IPS-NIHi7 (cell line): ENCODE measurements at regions not wholly inside any gene's neighbourhood (a gene's known extent, or its start where the extent isn't known, plus 50 kb on each side); places are given as distances from the start of the nearest gene placed in this dataset.

Experiments used
- DNase-seq: peaks from one replicate; pipeline ENCODE4 v3.0.0; 2012; ENCODE audit warnings: mixed read lengths; ENCODE audit errors: extremely low spot score

- peak; percentile 32 for DNase-seq
These were observed 96.1 kb downstream of the C17orf67 start for GRCh38 chr17:56737421-56738161.

GRCh38 chr17:56739376-56739775 is 94.3 kb downstream of the C17orf67 start:
- no peak for DNase-seq

DNA sequence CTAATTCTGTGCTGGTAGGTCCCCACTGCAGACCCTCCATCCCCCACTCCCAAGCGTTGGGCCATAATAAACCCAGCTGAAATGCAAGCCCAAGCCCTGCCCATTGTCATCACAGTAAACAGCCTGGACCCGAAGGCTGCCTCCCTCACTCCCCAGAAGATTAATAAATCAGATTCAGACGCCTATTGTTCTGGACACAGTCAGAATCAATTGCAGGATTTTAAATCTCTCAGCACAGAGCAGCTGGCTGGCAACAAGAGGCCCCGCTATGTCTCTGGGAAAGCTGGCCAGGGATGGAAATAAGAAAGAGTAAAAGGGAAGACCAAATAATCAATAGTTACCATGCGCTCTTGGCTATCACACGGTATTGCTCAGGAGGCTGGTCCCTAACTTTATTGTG is 93.9 kb downstream of the C17orf67 start:
- DNase-seq, result no peak

- no peak for DNase-seq
These were observed 93.2 kb downstream of the C17orf67 start for GRCh38 chr17:56740481-56740880.
